Fibroblast of the aortic adventitia (primary cell): ENCODE measurements at regions not wholly inside any gene's neighbourhood (a gene's known extent, or its start where the extent isn't known, plus 50 kb on each side); places are given as distances from the start of the nearest gene placed in this dataset.

Experiments
- DNase-seq: peaks from one replicate; pipeline ENCODE4 v3.0.0-alpha.2; 2010; ENCODE audit warnings: low read depth
- H3K4me3 ChIP-seq: 2 replicates; pipeline ENCODE4 v1.5.1; 2011; ENCODE audit warnings: low read depth, mild to moderate bottlenecking, control low read depth, low read length, moderate library complexity
- CTCF ChIP-seq: IDR thresholded peaks from 2 replicates; pipeline ENCODE4 v1.5.1; 2011; ENCODE audit warnings: mild to moderate bottlenecking, low read length, control low read depth, inconsistent platforms; ENCODE audit not compliant: insufficient read depth

- no peak for TF ChIP-seq CTCF
- no peak overlapping the region for H3K4me3 ChIP-seq
- DNase-seq, result no peak
These were observed 121.7 kb downstream of the GLRX3 start for GRCh38 chr10:130257897-130258296.

DNA sequence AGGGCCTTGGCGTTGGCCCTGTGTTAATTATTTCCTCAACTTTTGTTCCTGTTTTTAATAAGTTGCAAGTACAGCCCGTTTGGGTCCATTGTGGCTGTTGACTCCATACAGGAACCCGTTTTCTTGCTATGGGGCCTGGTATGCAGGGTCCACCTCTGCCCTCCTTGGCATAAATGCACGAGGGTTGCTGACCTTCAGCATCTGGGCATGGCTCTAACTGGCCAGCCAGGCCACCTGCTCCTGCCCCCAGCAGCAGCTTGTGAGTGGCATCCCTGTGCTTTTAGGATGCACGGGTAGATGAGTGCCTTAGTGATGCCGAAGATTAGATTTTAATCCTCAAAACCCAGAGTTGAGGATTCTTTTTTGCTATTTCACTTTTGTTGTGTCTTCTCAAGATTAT, 123.2 kb downstream of the GLRX3 start:
- DNase-seq, result no peak
- H3K4me3 ChIP-seq, result no peak overlapping the region
- no peak for TF ChIP-seq CTCF

GRCh38 chr10:130261306-130261705, 125.1 kb downstream of the GLRX3 start:
- TF ChIP-seq CTCF, result no peak

GRCh38 chr10:130261766-130262165, 125.6 kb downstream of the GLRX3 start:
- DNase-seq, result no peak
- no peak overlapping the region for H3K4me3 ChIP-seq
- no peak for TF ChIP-seq CTCF

More at GRCh38 chr10:130261306-130261705, 125.1 kb downstream of the GLRX3 start:
- DNase-seq, result no peak
- no peak overlapping the region for H3K4me3 ChIP-seq

- TF ChIP-seq CTCF, result no peak
- DNase-seq, result no peak
- H3K4me3 ChIP-seq, result no peak overlapping the region
These were observed 127.1 kb downstream of the GLRX3 start for GRCh38 chr10:130263289-130263688.

- DNase-seq, result no peak
- no peak overlapping the region for H3K4me3 ChIP-seq
- TF ChIP-seq CTCF, result no peak
These were observed 129.4 kb downstream of the GLRX3 start for GRCh38 chr10:130265542-130265941.

DNA sequence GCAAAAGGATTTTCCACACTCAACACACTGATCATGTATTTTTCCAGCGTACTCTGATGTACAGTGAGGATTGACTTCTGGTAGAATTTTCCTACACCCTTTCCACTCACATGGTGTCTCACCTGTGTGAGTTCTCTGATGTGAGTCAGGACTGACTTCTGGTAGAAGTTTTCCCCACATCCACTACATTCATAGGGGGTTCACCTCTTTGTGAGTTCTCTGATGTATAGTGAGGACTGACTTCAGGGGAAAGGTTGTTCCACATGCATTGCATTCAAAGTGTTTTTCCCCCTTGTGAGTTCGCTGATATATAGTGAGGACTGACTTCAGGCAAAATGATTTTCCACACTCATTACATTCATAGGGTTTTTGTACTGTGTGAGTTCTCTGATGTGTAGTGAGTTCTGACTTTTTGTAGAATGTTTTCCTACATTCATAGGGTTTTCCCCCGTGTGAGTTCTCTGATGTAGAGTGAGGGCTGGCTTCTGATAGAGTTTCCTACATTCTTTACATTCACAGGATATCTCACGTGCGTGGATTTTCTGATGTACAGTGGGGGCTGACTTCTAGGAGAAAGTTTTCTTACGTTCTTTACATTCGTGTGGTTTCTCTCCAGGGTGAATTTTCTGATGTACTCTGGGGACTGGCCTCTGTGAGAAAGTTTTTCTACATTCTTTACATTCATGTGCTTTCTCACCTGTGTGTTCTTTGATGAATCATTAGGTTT, 146.5 kb downstream of the GLRX3 start:
- DNase-seq, result no peak
- no peak overlapping the region for H3K4me3 ChIP-seq
- TF ChIP-seq CTCF, result no peak
